Ishikawa (cell line): ENCODE measurements at regions not wholly inside any gene's neighbourhood (a gene's known extent, or its start where the extent isn't known, plus 50 kb on each side); places are given as distances from the start of the nearest gene placed in this dataset.

Source experiments
- CEBPB ChIP-seq: IDR thresholded peaks from 2 replicates; pipeline ENCODE4 v1.6.1; 2012
- CREB1 ChIP-seq: IDR thresholded peaks from 2 replicates; pipeline ENCODE4 v1.6.1; 2012; ENCODE audit warnings: low read depth
- EGR1 ChIP-seq: IDR thresholded peaks from 2 replicates; pipeline ENCODE4 v1.6.1; 2012
- EP300 ChIP-seq: IDR thresholded peaks from 2 replicates; pipeline ENCODE4 v1.6.1; 2012; ENCODE audit warnings: borderline replicate concordance
- FOXM1 ChIP-seq: IDR thresholded peaks from 2 replicates; pipeline ENCODE4 v1.6.1; 2012; ENCODE audit warnings: low read depth, borderline replicate concordance
- MAX ChIP-seq: IDR thresholded peaks from 2 replicates; pipeline ENCODE4 v1.6.1; 2012
- NFIC ChIP-seq: IDR thresholded peaks from 2 replicates; pipeline ENCODE4 v1.6.1; 2012
- RAD21 ChIP-seq: IDR thresholded peaks from 2 replicates; pipeline ENCODE4 v1.6.1; 2012; ENCODE audit warnings: low read depth
- REST ChIP-seq: IDR thresholded peaks from 2 replicates; pipeline ENCODE4 v1.6.1; 2012; ENCODE audit warnings: low read depth, mild to moderate bottlenecking
- TAF1 ChIP-seq: IDR thresholded peaks from 2 replicates; pipeline ENCODE4 v1.6.1; 2012; ENCODE audit warnings: low read depth, mild to moderate bottlenecking
- TCF12 ChIP-seq: IDR thresholded peaks from 2 replicates; pipeline ENCODE4 v1.6.1; 2012; ENCODE audit warnings: low read depth
- TEAD4 ChIP-seq: IDR thresholded peaks from 2 replicates; pipeline ENCODE4 v1.6.1; 2012
- USF1 ChIP-seq: IDR thresholded peaks from 2 replicates; pipeline ENCODE4 v1.6.1; 2012
- YY1 ChIP-seq: IDR thresholded peaks from 2 replicates; pipeline ENCODE4 v1.6.1; 2012; ENCODE audit warnings: low read depth
- ZBTB7A ChIP-seq: IDR thresholded peaks from 2 replicates; pipeline ENCODE4 v1.6.1; 2012; ENCODE audit warnings: low read depth

GRCh38 chr2:239814116-239814860 is 210.9 kb downstream of the NDUFA10 start:
- TF ChIP-seq FOXM1 (no peak), NFIC (no peak), TEAD4 (no peak), EGR1 (no peak), RAD21 (no peak), TAF1 (no peak), TCF12 (no peak), REST (no peak), CREB1 (no peak), CEBPB (no peak), EP300 (no peak), ZBTB7A (no peak), MAX (no peak), USF1 (no peak), YY1 (no peak)

GRCh38 chr2:239813261-239814115 is 211.7 kb downstream of the NDUFA10 start:
- TF ChIP-seq TAF1, result no peak
- TF ChIP-seq EGR1, result no peak
- no peak for TF ChIP-seq CEBPB
- no peak for TF ChIP-seq YY1
- TF ChIP-seq USF1, result no peak
- TF ChIP-seq CREB1, result no peak
- no peak for TF ChIP-seq REST
- TF ChIP-seq NFIC, result no peak
- no peak for TF ChIP-seq TEAD4
- no peak for TF ChIP-seq TCF12
- no peak for TF ChIP-seq EP300
- TF ChIP-seq RAD21, result no peak
- TF ChIP-seq FOXM1, result no peak
- no peak for TF ChIP-seq ZBTB7A
- TF ChIP-seq MAX, result no peak

GRCh38 chr2:239811806-239812560 is 213.2 kb downstream of the NDUFA10 start:
- TF ChIP-seq NFIC (no peak), REST (no peak), YY1 (no peak), RAD21 (no peak), CEBPB (no peak), TAF1 (no peak)
